HG03095 (cell line): ENCODE measurements at regions not wholly inside any gene's neighbourhood (a gene's known extent, or its start where the extent isn't known, plus 50 kb on each side); places are given as distances from the start of the nearest gene placed in this dataset.
"Not testable (repeated sequence)": the region's sequence is repeated elsewhere in the genome, so short reads cannot be mapped to it uniquely, and the experiment has no call there.

Source experiments
- ATAC-seq: cut with Tn5 transposase; IDR thresholded peaks from one replicate; pipeline ENCODE4 v1.9.1; 2021; ENCODE audit warnings: moderate library complexity; ENCODE audit not compliant: unreplicated experiment

- ATAC-seq, result no peak
These were observed 142.9 kb upstream of the PFKP start for GRCh38 chr10:2924431-2924830.

- no peak for ATAC-seq
These were observed 145.2 kb upstream of the PFKP start for GRCh38 chr10:2921956-2922680.

GRCh38 chr10:2920637-2921036 is 146.7 kb upstream of the PFKP start:
- no peak for ATAC-seq

GRCh38 chr10:2920168-2920567 is 147.2 kb upstream of the PFKP start:
- ATAC-seq, result no peak

DNA sequence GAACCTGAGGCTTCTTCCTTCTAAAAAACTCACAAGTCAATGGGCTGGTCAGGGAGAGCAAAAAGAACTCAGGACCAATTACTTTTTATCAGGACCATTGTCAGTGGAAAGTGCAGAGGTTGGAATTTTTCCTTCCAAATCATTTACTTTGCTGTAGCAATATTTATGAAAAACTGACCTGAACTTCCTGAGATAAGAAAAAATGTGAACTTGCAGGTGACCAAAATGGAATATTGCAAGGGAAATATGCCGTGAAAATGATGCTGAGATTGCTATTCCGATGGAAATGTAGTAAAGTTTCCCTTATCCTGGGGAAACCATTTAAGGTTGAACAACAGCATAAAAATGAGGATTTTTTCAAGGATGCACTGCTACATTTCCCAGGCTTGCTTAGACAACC is 148.3 kb upstream of the PFKP start:
- no peak for ATAC-seq

GRCh38 chr10:2918489-2918888 is 148.9 kb upstream of the PFKP start:
- no peak for ATAC-seq

DNA sequence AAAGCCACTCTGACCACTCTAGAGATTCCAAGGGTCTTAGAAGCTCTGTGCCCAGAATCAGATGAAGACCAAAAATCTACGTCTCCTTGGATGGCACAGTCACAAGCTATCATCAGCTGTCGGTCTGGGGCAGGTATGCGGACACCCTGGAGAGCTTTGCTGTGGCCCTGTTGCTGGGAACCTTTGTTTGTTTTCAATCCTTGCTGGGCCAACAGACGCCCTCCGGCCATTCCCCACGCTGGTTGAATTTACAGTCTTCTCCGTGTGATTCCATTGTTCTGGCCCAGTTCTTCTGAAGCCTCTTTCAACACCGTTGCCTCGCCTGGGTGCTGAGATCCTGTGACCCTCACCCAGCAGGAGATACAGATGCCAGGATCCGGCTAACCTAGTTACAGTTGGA is 149.4 kb upstream of the PFKP start:
- ATAC-seq, result no peak

DNA sequence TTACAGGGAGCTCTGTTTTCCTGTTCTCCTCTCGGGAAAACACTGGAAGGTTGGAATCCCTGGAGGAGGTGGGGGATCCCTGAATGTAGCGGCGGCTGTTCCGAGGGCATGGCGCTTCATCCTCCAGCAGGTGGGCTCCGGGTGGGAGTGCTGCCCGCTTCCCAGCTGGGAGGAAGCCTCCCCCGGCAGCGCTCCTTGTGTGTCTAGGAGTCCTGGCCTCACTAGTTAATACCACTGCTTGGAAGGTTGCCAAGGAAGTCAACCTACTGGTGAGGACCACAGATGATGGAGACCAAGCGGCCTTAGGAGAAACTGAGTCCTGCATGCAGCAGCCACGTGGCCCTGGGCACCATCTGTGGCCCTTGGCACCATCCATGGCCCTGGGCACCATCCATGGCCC is 151.9 kb upstream of the PFKP start:
- no peak for ATAC-seq

GRCh38 chr10:2914741-2915140 is 152.6 kb upstream of the PFKP start:
- no peak for ATAC-seq

DNA sequence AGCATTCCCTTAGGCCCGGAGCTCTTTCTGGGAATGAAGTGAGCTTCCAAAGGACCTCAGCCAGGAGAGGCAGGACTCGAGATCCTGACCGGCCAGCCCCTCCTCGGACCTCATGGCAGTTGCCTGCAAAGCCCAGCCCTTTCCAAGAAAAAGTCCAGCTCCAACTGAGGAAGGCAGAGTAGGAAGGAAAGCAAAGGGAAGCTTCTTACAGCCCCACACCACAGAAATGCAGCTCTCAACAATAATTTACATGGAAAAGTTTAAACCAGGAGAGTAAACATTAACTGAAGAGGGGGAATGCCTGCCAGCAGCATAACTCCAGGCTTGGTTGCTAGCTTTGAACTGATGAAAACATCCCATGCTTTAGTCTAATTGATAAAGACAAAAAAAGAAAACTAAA is 153.9 kb upstream of the PFKP start:
- no peak for ATAC-seq

GRCh38 chr10:2910656-2911055 is 156.7 kb upstream of the PFKP start:
- no peak for ATAC-seq

DNA sequence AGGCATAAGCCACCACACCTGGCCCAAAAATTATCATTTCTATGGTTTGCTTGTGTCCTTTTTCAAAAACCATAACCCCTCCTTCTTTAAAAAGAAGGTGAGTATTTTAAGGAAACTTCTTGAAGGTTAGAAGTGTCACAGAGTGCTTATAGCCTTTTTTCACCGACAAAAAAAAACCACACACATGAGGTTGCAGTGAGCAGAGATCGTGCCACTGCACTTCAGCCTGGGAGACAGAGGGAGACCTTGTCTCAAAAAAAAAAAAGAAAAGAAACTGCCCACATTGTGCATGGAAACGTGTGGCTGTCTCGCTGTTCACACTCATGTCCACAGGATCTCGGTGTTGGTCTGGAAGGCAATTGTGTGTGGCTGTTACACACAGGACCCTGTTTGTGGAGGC is 157.4 kb upstream of the PFKP start:
- ATAC-seq, result no peak

- ATAC-seq, result no peak
These were observed 158.3 kb upstream of the PFKP start for GRCh38 chr10:2908851-2909630.

DNA sequence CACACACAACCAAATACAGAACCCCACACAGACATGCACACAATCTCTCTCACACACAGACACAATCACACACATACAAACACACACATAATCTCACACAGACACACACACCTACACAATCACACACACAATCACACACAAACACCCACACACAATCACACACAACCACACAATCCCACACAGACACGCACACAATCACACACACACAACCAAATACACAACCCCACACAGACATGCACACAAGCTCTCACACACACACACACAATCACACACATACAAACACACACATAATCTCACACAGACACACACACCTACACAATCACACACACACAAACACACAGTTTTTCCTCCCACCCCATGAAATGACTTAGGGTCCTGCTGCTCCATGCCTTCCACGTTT is 160.4 kb upstream of the PFKP start:
- ATAC-seq, result no peak

DNA sequence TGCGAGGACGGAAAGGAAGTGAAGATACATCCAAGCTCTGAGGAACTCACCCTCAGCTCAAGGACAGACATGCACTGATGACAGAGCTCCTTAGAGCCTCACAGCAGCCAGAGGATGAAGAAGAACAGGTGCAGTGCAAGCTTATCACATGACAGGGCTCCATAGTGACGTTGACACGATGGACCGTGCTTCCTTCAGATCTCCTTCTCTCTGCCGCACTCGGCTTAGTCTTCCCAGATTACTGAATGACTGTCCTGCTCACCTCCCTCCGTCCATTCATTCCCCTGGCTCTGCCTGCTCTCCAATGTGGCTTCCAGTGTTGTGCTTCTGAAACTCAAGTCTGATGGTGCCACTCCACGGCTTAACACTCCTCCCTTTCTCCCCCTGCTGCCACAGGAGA is 161.5 kb upstream of the PFKP start:
- ATAC-seq, result no peak

DNA sequence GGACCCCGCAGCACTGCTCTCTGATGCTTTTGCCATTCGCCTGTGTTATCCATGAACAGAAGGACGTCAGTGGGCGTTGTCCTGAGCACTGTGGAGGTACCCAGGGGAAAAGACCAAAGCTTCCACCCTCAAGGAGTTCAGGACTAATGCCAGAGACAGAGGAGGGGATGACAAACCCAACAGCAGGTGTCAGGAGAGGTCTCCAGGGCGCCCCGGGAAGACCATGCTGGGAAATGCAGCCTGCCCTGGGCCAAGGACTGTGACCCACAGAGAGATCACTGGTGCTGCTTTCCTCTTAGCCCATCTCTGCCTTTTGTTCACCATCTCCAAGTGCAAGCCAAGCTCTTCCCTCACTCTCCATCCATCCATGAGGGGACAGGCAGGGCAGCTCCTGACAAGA is 166.8 kb upstream of the PFKP start:
- no peak for ATAC-seq

DNA sequence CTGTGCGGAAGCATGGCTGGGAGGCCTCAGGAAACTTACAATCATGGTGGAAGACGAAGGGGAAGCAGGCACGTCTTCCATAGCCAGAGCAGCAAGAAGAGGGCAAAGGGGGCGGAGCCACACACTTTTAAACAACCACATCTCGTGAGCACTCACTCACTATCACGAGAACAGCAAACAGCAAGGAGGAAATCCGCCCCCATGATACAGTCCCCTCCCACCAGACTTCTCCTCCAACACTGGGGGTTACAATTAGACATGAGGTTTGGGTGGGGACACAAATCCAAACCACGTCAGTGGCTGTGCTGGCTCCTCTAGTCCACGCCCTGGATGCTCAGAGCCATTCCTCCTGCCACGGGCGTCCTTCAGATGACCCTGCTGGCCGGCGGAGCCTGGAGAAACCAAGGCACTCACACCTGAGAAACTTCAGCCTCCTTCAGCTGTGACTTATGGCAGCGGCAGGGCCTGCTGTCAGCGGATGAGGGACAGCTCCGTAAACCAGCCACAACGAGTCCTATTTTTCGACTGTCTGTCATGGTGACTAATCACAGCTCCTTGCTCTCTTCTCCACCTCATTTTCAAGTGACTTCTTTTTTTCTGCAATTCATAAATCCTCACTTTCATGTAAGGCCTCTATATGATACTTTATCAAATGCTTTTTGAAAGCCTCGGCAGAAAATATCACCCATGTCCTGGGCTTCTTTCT is 167.9 kb upstream of the PFKP start:
- no peak for ATAC-seq

- ATAC-seq, result no peak
These were observed 168.9 kb upstream of the PFKP start for GRCh38 chr10:2898509-2898860.

GRCh38 chr10:2897619-2898508 is 169.5 kb upstream of the PFKP start:
- ATAC-seq, result no peak

DNA sequence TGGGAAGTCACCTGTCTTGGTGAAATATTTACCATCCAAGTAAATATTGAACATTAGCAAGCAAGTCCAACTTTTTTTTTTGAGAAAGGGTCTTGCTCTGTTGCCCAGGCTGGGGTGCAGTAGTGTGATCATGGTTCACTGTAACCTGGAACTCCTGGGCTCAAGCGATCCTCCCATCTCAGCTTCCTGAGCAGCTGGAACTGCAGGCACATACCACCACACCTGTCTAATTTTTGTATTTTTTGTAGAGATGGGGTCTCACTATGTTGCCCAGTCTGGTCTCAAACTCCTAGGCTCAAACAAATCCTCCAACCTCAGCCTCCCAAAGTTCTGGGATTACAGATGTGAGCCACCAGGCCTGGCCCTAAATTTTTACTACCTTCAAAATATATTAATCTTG is 171.0 kb upstream of the PFKP start:
- not testable (repeated sequence) for ATAC-seq

DNA sequence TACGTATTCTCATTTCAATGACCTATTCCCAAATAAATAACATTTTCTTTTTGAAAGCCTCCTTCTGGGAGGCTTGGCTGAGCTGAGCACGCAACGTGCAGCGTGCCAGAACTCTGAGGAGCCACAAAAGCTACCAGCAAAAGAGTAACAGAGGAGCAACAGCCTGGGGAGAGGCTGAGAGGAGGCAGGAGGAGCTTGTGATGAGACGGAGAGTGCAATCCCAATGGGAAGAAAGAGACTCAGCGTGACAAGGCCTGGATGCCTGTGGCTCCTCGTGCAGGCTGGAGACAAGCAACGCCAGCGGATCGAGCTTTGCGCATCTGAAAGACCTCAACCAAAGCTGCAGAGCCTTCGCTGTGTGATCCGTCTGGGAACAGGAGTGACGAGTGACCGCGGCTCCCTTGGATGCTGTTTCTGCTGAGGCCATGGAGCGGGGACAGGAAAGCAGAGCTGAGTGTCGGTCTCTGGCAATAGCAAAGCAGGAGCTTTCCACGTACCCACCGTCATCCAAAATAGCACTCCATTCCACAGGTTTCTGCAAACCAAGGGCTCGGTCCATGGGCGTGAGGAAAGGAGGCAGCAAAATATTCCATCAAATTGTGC is 171.7 kb upstream of the PFKP start:
- ATAC-seq, result no peak
